ENCODE measurements at regions not wholly inside any gene's neighbourhood (a gene's known extent, or its start where the extent isn't known, plus 50 kb on each side); places are given as distances from the start of the nearest gene placed in this dataset.

DNA sequence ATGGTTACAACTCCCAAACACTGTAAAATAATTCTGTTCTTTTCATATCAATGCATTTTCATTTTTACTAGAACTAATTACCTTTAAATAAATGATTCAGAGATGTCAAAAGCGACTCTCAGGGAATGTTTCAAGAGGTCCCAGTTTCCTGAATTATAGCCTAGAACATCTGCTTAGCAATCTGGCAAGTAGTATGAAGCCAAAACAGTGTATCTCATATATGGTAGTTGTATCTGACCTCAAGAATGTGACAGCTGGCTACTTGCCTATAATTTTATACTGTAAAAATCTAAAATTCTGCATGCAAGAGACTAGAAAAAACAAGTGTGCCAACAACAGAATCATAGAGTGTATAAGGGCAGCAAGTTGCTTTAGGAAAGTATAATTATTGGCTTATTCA is 187.7 kb upstream of the POU5F2 start:
- no peaks in the 10 kb centered on the region for H3K36me3 ChIP-seq (ENCODE audit: control insufficient read depth, insufficient read depth, low read length)
- H3K36me3 Mint-ChIP-seq, result no peaks in the 10 kb centered on the region
- intact Hi-C loops (cut with micrococcal nuclease), result no loop called here

DNA sequence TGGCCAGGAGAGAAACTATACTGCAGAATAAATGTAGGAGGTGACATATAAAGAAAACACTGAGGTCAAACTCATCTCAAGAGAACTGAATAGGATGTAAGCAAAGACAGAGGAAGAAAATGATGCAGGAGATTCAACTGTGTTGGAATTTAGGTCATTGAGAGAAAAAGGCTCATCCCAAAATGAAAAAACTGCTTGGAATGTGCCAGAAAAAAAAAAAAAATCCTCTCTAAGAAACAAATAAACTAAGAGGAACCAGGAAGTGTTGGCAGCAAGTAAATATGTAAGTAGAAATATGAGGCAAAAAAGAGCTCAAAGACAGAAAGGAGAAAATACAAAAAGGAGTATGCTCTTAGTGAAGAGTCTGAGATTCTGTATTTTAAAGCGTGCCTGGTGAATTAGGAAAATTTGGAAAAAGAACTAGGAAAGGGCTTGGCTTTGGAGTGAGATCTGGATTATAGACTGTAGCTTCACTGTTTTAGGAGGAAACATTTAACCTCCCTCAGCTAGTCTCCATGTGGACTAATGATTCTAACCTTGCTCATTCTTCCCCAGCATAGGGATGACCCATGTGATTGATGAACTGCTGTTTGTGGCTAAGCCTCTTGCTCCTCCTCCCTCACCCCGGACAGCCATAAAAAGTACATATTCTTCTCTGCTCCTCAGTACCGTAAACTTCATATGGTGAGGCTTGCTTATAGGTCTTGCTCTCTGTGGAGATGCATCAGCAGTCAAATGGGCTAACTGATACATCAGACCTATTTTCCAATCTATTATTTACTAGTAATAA is 185.6 kb upstream of the POU5F2 start:
- Histone ChIP-seq H3K27ac (ENCODE audit: low read length) (no peak overlapping the region), H3K4me1 (ENCODE audit: control insufficient read depth, insufficient read depth, low read length) (no peaks in the 10 kb centered on the region), H3K36me3 (ENCODE audit: control insufficient read depth, insufficient read depth, low read length) (no peaks in the 10 kb centered on the region), H3K4me3 (ENCODE audit: low read length) (no peak overlapping the region), H3K9me3 (ENCODE audit: control insufficient read depth, insufficient read depth, low read length) (no peaks in the 10 kb centered on the region), H3K27me3 (ENCODE audit: control insufficient read depth, insufficient read depth, low read length) (no peaks in the 10 kb centered on the region)
- no peak overlapping the region for H3K4me3 Mint-ChIP-seq
- 92% methylated on average over 3 of the region's 3 CpGs for WGBS (ENCODE audit: insufficient coverage)
- H3K9me3 Mint-ChIP-seq, result no peaks in the 10 kb centered on the region
- no peaks in the 10 kb centered on the region for H3K36me3 Mint-ChIP-seq
- H3K4me1 Mint-ChIP-seq, result peaks cover 19 to 23% of the 10 kb centered on the region in 2 donors
- ATAC-seq (no peak), DNase-seq (no peak)
- H3K27me3 Mint-ChIP-seq (ENCODE audit: low read depth in 2 of 2), result no peaks in the 10 kb centered on the region
- H3K27ac Mint-ChIP-seq, result peak overlapping the region in 1 of 2 donors; percentile 29
- TF ChIP-seq, protein P1, sequence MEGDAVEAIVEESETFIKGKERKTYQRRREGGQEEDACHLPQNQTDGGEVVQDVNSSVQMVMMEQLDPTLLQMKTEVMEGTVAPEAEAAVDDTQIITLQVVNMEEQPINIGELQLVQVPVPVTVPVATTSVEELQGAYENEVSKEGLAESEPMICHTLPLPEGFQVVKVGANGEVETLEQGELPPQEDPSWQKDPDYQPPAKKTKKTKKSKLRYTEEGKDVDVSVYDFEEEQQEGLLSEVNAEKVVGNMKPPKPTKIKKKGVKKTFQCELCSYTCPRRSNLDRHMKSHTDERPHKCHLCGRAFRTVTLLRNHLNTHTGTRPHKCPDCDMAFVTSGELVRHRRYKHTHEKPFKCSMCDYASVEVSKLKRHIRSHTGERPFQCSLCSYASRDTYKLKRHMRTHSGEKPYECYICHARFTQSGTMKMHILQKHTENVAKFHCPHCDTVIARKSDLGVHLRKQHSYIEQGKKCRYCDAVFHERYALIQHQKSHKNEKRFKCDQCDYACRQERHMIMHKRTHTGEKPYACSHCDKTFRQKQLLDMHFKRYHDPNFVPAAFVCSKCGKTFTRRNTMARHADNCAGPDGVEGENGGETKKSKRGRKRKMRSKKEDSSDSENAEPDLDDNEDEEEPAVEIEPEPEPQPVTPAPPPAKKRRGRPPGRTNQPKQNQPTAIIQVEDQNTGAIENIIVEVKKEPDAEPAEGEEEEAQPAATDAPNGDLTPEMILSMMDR (IDR thresholded peaks at IDR 0.05), result no peak
- intact Hi-C loops (cut with micrococcal nuclease), result no loop called here

More for the DNA sequence above, 187.7 kb upstream of the POU5F2 start:
- Histone ChIP-seq H3K27me3 (ENCODE audit: control insufficient read depth, insufficient read depth, low read length) (no peaks in the 10 kb centered on the region), H3K4me3 (ENCODE audit: low read length) (no peak overlapping the region), H3K9me3 (ENCODE audit: control insufficient read depth, insufficient read depth, low read length) (no peaks in the 10 kb centered on the region), H3K27ac (ENCODE audit: low read length) (no peak overlapping the region), H3K4me1 (ENCODE audit: control insufficient read depth, insufficient read depth, low read length) (no peaks in the 10 kb centered on the region)
- ATAC-seq, result no peak
- TF ChIP-seq, protein P1 (IDR thresholded peaks at IDR 0.05), result no peak
- Mint-ChIP-seq H3K9me3 (no peaks in the 10 kb centered on the region), H3K4me1 (peaks cover 17 to 22% of the 10 kb centered on the region in 2 donors), H3K4me3 (no peak overlapping the region), H3K27ac (no peak overlapping the region), H3K27me3 (ENCODE audit: low read depth in 2 of 2) (no peaks in the 10 kb centered on the region)
- 83% methylated on average over 1 of the region's 1 CpG for WGBS (ENCODE audit: insufficient coverage)
- no peak for DNase-seq

DNA sequence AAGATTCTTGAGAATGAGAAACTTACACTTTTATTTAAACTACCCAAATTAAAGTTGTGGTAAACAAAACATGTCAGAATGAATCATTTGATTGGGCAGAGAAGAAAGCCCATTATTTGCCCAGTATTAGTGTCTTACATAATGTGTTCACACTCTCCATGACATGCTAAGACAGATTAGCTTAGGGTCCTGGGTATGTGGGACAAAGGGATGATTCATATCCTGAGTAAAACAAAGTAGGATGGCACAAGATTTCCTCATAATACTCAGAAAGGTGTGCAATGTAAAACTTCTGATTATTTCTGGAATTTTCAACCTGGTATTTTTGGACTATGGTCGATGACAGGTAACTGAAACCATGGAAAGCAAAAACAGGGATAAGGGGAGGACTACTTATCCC is 183.9 kb upstream of the POU5F2 start:
- H3K27me3 Mint-ChIP-seq (ENCODE audit: low read depth in 2 of 2), result no peaks in the 10 kb centered on the region
- no peak overlapping the region for H3K4me3 Mint-ChIP-seq
- DNase-seq, result no peak
- no peak overlapping the region for H3K27ac Mint-ChIP-seq
- H3K9me3 Mint-ChIP-seq, result no peaks in the 10 kb centered on the region
- Histone ChIP-seq H3K9me3 (ENCODE audit: control insufficient read depth, insufficient read depth, low read length) (no peaks in the 10 kb centered on the region), H3K4me3 (ENCODE audit: low read length) (no peak overlapping the region), H3K36me3 (ENCODE audit: control insufficient read depth, insufficient read depth, low read length) (no peaks in the 10 kb centered on the region), H3K4me1 (ENCODE audit: control insufficient read depth, insufficient read depth, low read length) (no peaks in the 10 kb centered on the region), H3K27me3 (ENCODE audit: control insufficient read depth, insufficient read depth, low read length) (no peaks in the 10 kb centered on the region), H3K27ac (ENCODE audit: low read length) (no peak overlapping the region)
- peaks cover 22 to 23% of the 10 kb centered on the region in 2 donors for H3K4me1 Mint-ChIP-seq
- intact Hi-C loops (cut with micrococcal nuclease), result no loop called here
- TF ChIP-seq, protein P1 (IDR thresholded peaks at IDR 0.05), result no peak
- WGBS (ENCODE audit: insufficient coverage), result 100% methylated on average over 1 of the region's 1 CpG
- no peak for ATAC-seq
- H3K36me3 Mint-ChIP-seq, result no peaks in the 10 kb centered on the region

DNA sequence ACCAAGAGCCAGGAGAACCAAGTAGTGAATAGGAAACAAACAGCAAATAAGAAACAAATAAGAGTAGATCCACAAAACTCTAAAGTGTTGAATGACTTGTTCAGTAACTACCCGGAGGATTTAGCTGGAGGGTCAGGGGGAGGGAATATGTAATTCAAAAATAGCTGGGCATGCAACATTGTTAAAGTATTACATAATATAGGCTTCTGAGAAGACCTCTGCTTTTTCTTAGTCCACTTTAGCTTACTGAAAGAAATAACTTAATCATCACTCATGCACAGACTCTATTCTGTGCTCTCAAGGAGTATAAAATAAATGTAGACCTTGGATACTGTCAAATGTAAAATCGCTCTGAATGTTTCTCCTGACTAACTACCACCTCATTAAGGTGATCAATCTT is 183.2 kb upstream of the POU5F2 start:
- ATAC-seq (no peak), DNase-seq (no peak)
- Mint-ChIP-seq H3K36me3 (no peaks in the 10 kb centered on the region), H3K4me3 (no peak overlapping the region), H3K27me3 (ENCODE audit: low read depth in 2 of 2) (no peaks in the 10 kb centered on the region), H3K4me1 (peaks cover 17 to 22% of the 10 kb centered on the region in 2 donors), H3K27ac (no peak overlapping the region), H3K9me3 (no peaks in the 10 kb centered on the region)
- intact Hi-C loops (cut with micrococcal nuclease), result no loop called here
- H3K27me3 ChIP-seq (ENCODE audit: control insufficient read depth, insufficient read depth, low read length), result no peaks in the 10 kb centered on the region
- H3K27ac ChIP-seq (ENCODE audit: low read length), result no peak overlapping the region
- TF ChIP-seq, protein P1 (IDR thresholded peaks at IDR 0.05), result no peak
- no peaks in the 10 kb centered on the region for H3K36me3 ChIP-seq (ENCODE audit: control insufficient read depth, insufficient read depth, low read length)
- H3K4me3 ChIP-seq (ENCODE audit: low read length), result no peak overlapping the region
- H3K4me1 ChIP-seq (ENCODE audit: control insufficient read depth, insufficient read depth, low read length), result no peaks in the 10 kb centered on the region
- WGBS (ENCODE audit: insufficient coverage), result 100% methylated on average over 1 of the region's 2 CpGs
- no peaks in the 10 kb centered on the region for H3K9me3 ChIP-seq (ENCODE audit: control insufficient read depth, insufficient read depth, low read length)
